ENCODE measurements at regions not wholly inside any gene's neighbourhood (a gene's known extent, or its start where the extent isn't known, plus 50 kb on each side); places are given as distances from the start of the nearest gene placed in this dataset.

- no peak for DNase-seq (ENCODE audit: low read depth)
- no peak for TF ChIP-seq CTCF (IDR thresholded peaks at IDR 0.05; ENCODE audit: insufficient read depth, low read length, severe bottlenecking)
- no peaks in the 10 kb centered on the region for H3K36me3 ChIP-seq (ENCODE audit: control insufficient read depth, insufficient read depth, low read length)
- no peaks in the 10 kb centered on the region for H3K27me3 ChIP-seq (ENCODE audit: control insufficient read depth, insufficient read depth, low read length)
- no peak overlapping the region for H3K4me3 ChIP-seq (ENCODE audit: low read depth, low read length)
- no peak for FAIRE-seq
Measured at GRCh38 chrX:7318661-7319060, 170.7 kb upstream of the PUDP start.

- FAIRE-seq (no peak), DNase-seq (ENCODE audit: low read depth) (no peak)
- TF ChIP-seq CTCF (IDR thresholded peaks at IDR 0.05; ENCODE audit: insufficient read depth, low read length, severe bottlenecking), result no peak
- Histone ChIP-seq H3K27me3 (ENCODE audit: control insufficient read depth, insufficient read depth, low read length) (no peaks in the 10 kb centered on the region), H3K4me3 (ENCODE audit: low read depth, low read length) (no peak overlapping the region), H3K36me3 (ENCODE audit: control insufficient read depth, insufficient read depth, low read length) (no peaks in the 10 kb centered on the region)
Measured at GRCh38 chrX:7318241-7318640, 170.3 kb upstream of the PUDP start.

- TF ChIP-seq CTCF (IDR thresholded peaks at IDR 0.05; ENCODE audit: insufficient read depth, low read length, severe bottlenecking), result no peak
- FAIRE-seq, result no peak
- no peak for DNase-seq (ENCODE audit: low read depth)
- H3K4me3 ChIP-seq (ENCODE audit: low read depth, low read length), result no peak overlapping the region
- H3K27me3 ChIP-seq (ENCODE audit: control insufficient read depth, insufficient read depth, low read length), result no peaks in the 10 kb centered on the region
- no peaks in the 10 kb centered on the region for H3K36me3 ChIP-seq (ENCODE audit: control insufficient read depth, insufficient read depth, low read length)
Measured at GRCh38 chrX:7316887-7317286, 168.9 kb upstream of the PUDP start.

- DNase-seq (ENCODE audit: low read depth), result peak; percentile 12
- no peak for TF ChIP-seq CTCF (IDR thresholded peaks at IDR 0.05; ENCODE audit: insufficient read depth, low read length, severe bottlenecking)
- Histone ChIP-seq H3K36me3 (ENCODE audit: control insufficient read depth, insufficient read depth, low read length) (no peaks in the 10 kb centered on the region), H3K4me3 (ENCODE audit: low read depth, low read length) (no peak overlapping the region), H3K27me3 (ENCODE audit: control insufficient read depth, insufficient read depth, low read length) (no peaks in the 10 kb centered on the region)
- FAIRE-seq, result no peak
Measured at GRCh38 chrX:7316280-7316679, 168.3 kb upstream of the PUDP start.

- H3K4me3 ChIP-seq (ENCODE audit: low read depth, low read length), result no peak overlapping the region
- no peak for DNase-seq (ENCODE audit: low read depth)
- no peaks in the 10 kb centered on the region for H3K36me3 ChIP-seq (ENCODE audit: control insufficient read depth, insufficient read depth, low read length)
- FAIRE-seq, result no peak
- TF ChIP-seq CTCF (IDR thresholded peaks at IDR 0.05; ENCODE audit: insufficient read depth, low read length, severe bottlenecking), result no peak
- H3K27me3 ChIP-seq (ENCODE audit: control insufficient read depth, insufficient read depth, low read length), result no peaks in the 10 kb centered on the region
Measured at GRCh38 chrX:7314425-7314824, 166.5 kb upstream of the PUDP start.

- H3K27me3 ChIP-seq (ENCODE audit: control insufficient read depth, insufficient read depth, low read length), result no peaks in the 10 kb centered on the region
- no peak for DNase-seq (ENCODE audit: low read depth)
- no peak overlapping the region for H3K4me3 ChIP-seq (ENCODE audit: low read depth, low read length)
- no peak for FAIRE-seq
- H3K36me3 ChIP-seq (ENCODE audit: control insufficient read depth, insufficient read depth, low read length), result no peaks in the 10 kb centered on the region
- TF ChIP-seq CTCF (IDR thresholded peaks at IDR 0.05; ENCODE audit: insufficient read depth, low read length, severe bottlenecking), result no peak
Measured at GRCh38 chrX:7307720-7308119, 159.8 kb upstream of the PUDP start.

Data from bronchial epithelial cell (primary cell).